ENCODE measurements at regions not wholly inside any gene's neighbourhood (a gene's known extent, or its start where the extent isn't known, plus 50 kb on each side); places are given as distances from the start of the nearest gene placed in this dataset.

DNA sequence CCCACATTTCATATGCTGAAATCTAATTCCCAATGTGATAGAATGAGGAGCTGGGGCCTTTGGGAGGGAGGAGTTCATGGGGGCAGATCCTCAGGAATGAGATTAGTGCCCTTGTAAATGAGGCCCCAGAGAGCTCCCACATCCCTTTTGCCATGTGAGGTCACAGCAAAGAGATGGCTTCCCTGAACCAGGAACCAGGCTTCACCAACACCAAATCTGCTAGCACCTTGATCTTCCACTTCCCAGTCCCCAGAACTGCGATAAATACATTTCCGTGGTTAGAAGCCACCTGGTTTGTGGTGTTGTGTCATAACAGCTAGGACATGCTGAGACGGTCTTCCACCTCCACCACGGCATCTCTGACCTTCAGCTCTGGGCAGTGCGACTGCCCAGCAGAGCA is 62.1 kb downstream of the ING1 start:
- ChIA-PET CTCF (no interaction called here), POLR2A (no interaction called here)
- H3K4me1 Mint-ChIP-seq (ENCODE audit: low read depth, unreplicated experiment): no peaks in the 10 kb centered on the region
- BruUV-seq (replicated peaks): no TSS peak
- no peaks in the 10 kb centered on the region; the same call in 1 of the 2 replicates for H3K27me3 ChIP-seq (replicated peaks; ENCODE audit: control insufficient read depth, insufficient read depth, low read length)
- no peak overlapping the region for H3K4me3 Mint-ChIP-seq (ENCODE audit: unreplicated experiment)
- TF ChIP-seq CTCF (IDR thresholded peaks at IDR 0.05; ENCODE audit: insufficient read depth in 1 of 2, low read depth in 1 of 2, low read length in 1 of 2, severe bottlenecking in 1 of 2, unreplicated experiment in 1 of 2): no peak
- H3K27me3 Mint-ChIP-seq (ENCODE audit: insufficient read depth, unreplicated experiment): peaks cover 7% of the 10 kb centered on the region
- H3K9me3 Mint-ChIP-seq (ENCODE audit: unreplicated experiment): no peaks in the 10 kb centered on the region
- intact Hi-C loops (cut with micrococcal nuclease; ENCODE audit: unreplicated experiment): no loop called here
- H3K4me3 ChIP-seq (ENCODE audit: low read depth, low read length): no peak overlapping the region
- H3K4me1 ChIP-seq: no peaks in the 10 kb centered on the region
- H3K36me3 ChIP-seq (ENCODE audit: control insufficient read depth, insufficient read depth, low read length): no peaks in the 10 kb centered on the region
- DNase-seq: no peak
- H3K27ac Mint-ChIP-seq (ENCODE audit: unreplicated experiment): no peak overlapping the region
- H3K36me3 Mint-ChIP-seq (ENCODE audit: insufficient read depth, unreplicated experiment): no peaks in the 10 kb centered on the region
- H3K9me3 ChIP-seq: no peaks in the 10 kb centered on the region

- Mint-ChIP-seq H3K27me3 (ENCODE audit: insufficient read depth, unreplicated experiment) (peaks cover 7% of the 10 kb centered on the region), H3K4me1 (ENCODE audit: low read depth, unreplicated experiment) (no peaks in the 10 kb centered on the region), H3K4me3 (ENCODE audit: unreplicated experiment) (no peak overlapping the region), H3K27ac (ENCODE audit: unreplicated experiment) (no peak overlapping the region), H3K9me3 (ENCODE audit: unreplicated experiment) (peaks cover 2% of the 10 kb centered on the region), H3K36me3 (ENCODE audit: insufficient read depth, unreplicated experiment) (no peaks in the 10 kb centered on the region)
- ChIA-PET CTCF (no interaction called here), POLR2A (no interaction called here)
- H3K27me3 ChIP-seq (replicated peaks; ENCODE audit: control insufficient read depth, insufficient read depth, low read length): no peaks in the 10 kb centered on the region
- H3K9me3 ChIP-seq: peaks cover 4% of the 10 kb centered on the region; the same call in 1 of the 2 replicates
- no peaks in the 10 kb centered on the region for H3K4me1 ChIP-seq
- BruUV-seq (replicated peaks): no TSS peak
- H3K36me3 ChIP-seq (ENCODE audit: control insufficient read depth, insufficient read depth, low read length): no peaks in the 10 kb centered on the region
- DNase-seq: no peak
- no peak overlapping the region for H3K4me3 ChIP-seq (ENCODE audit: low read depth, low read length)
- intact Hi-C loops (cut with micrococcal nuclease; ENCODE audit: unreplicated experiment): no loop called here
- no peak for TF ChIP-seq CTCF (IDR thresholded peaks at IDR 0.05; ENCODE audit: insufficient read depth in 1 of 2, low read depth in 1 of 2, low read length in 1 of 2, severe bottlenecking in 1 of 2, unreplicated experiment in 1 of 2)
These were observed 63.8 kb downstream of the ING1 start for GRCh38 chr13:110777251-110777820.

DNA sequence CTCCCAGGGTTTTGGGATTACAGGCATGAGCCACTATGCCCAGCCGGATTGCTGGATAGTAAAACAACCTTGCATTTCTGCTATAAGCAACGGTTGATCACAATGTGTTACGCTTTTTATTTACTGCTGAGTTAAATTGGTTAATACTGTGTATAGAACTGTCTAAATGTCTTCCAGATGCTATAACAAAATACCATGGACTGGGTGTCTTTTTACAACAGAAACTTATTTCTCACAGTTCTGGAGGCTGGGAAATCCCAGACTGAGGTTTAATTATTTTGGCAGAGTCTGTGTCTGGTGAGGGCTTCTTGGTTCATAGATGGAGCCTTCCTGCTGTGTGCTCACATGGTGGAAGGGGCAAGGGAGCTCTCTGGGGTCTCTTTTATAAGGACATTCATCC is 65.5 kb downstream of the ING1 start:
- no peak for DNase-seq
- H3K4me3 Mint-ChIP-seq (ENCODE audit: unreplicated experiment): no peak overlapping the region
- POLR2A ChIA-PET: no interaction called here
- H3K9me3 Mint-ChIP-seq (ENCODE audit: unreplicated experiment): peaks cover 15% of the 10 kb centered on the region
- no TSS peak for BruUV-seq (replicated peaks)
- Histone ChIP-seq H3K4me3 (ENCODE audit: low read depth, low read length) (no peak overlapping the region), H3K9me3 (peaks cover 9% of the 10 kb centered on the region; the same call in 1 of the 2 replicates), H3K4me1 (no peaks in the 10 kb centered on the region), H3K36me3 (ENCODE audit: control insufficient read depth, insufficient read depth, low read length) (no peaks in the 10 kb centered on the region), H3K27me3 (replicated peaks; ENCODE audit: control insufficient read depth, insufficient read depth, low read length) (no peaks in the 10 kb centered on the region)
- TF ChIP-seq CTCF (IDR thresholded peaks at IDR 0.05; ENCODE audit: insufficient read depth in 1 of 2, low read depth in 1 of 2, low read length in 1 of 2, severe bottlenecking in 1 of 2, unreplicated experiment in 1 of 2): no peak
- H3K27ac Mint-ChIP-seq (ENCODE audit: unreplicated experiment): no peak overlapping the region
- intact Hi-C loops (cut with micrococcal nuclease; ENCODE audit: unreplicated experiment): no loop called here
- H3K27me3 Mint-ChIP-seq (ENCODE audit: insufficient read depth, unreplicated experiment): peaks cover 6% of the 10 kb centered on the region
- H3K4me1 Mint-ChIP-seq (ENCODE audit: low read depth, unreplicated experiment): no peaks in the 10 kb centered on the region
- CTCF ChIA-PET: no interaction called here
- H3K36me3 Mint-ChIP-seq (ENCODE audit: insufficient read depth, unreplicated experiment): no peaks in the 10 kb centered on the region
